HepG2 (cell line): ENCODE measurements at regions not wholly inside any gene's neighbourhood (a gene's known extent, or its start where the extent isn't known, plus 50 kb on each side); places are given as distances from the start of the nearest gene placed in this dataset.

Experiments used
- ATAC-seq: fragments of 200-7000 bp; cut with Tn5 transposase; 3 replicates; pipeline ENCODE4 v1.9.1; 2020; ENCODE audit warnings: mild to moderate bottlenecking, moderate library complexity
- BruUV-seq: library from RNA; stranded (reverse); fragments of 400-500 nt; replicated peaks from 2 replicates; lab custom pipeline; 2021; lab: Mats Ljungman, UMichigan
- CTCF ChIA-PET: fragments of 300-600 bp; formaldehyde crosslinking; extraction: SDS; loops from one replicate; lab custom pipeline; 2021; ENCODE audit warnings: low total read pairs, inconsistent platforms, low intra/inter-chr PET ratio; lab: Yijun Ruan, JAX
- POLR2A ChIA-PET: fragments of 350-600 bp; sonication (Branson Sonifier 250); formaldehyde crosslinking; loops from one replicate; lab custom pipeline; 2020; ENCODE audit warnings: antibody characterized with exemption, inconsistent platforms; lab: Yijun Ruan, JAX
- DNase-seq: peaks from one replicate; pipeline ENCODE4 v3.0.0-alpha.2; 2015; ENCODE audit warnings: low spot score
- FAIRE-seq: peaks from 3 replicates; lab custom pipeline; 2011; peaks lifted over from hg19 to GRCh38; lab: Jason Lieb, UNC
- H2AFZ ChIP-seq: one replicate; pipeline ENCODE4 v1.6.1; 2011; ENCODE audit warnings: low read length, inconsistent platforms
- H3K27ac ChIP-seq: fragments of 300-600 bp; 3 replicates; pipeline ENCODE4 v1.8.0; 2011; ENCODE audit warnings: mixed run types, mild to moderate bottlenecking, mixed read lengths, low read length, inconsistent platforms; ENCODE audit not compliant: insufficient read depth; ENCODE audit errors: extremely low read length
- H3K27me3 ChIP-seq, 2 experiments: fragments of 200-600 bp in 1 of 2; 2 replicates in 1 of 2; 3 replicates in 1 of 2; pipeline versions ENCODE4 v1.6.0 to v1.8.0; 2011; ENCODE audit warnings: low read length in 2 of 2, mild to moderate bottlenecking in 2 of 2, moderate library complexity in 2 of 2, inconsistent platforms in 1 of 2; ENCODE audit not compliant: insufficient read depth in 2 of 2, control insufficient read depth in 1 of 2
- H3K36me3 ChIP-seq, 2 experiments: fragments of 200-600 bp in 1 of 2; replicated peaks in 1 of 2; 2 replicates in 1 of 2; 3 replicates in 1 of 2; pipeline versions ENCODE4 v1.5.1 to v1.8.0; 2011; ENCODE audit warnings: low read length in 2 of 2, inconsistent platforms in 1 of 2; ENCODE audit not compliant: insufficient read depth in 2 of 2, control insufficient read depth in 1 of 2
- H3K4me1 ChIP-seq: 2 replicates; pipeline ENCODE4 v1.5.1; 2012; ENCODE audit warnings: low read length, inconsistent platforms; ENCODE audit not compliant: insufficient read depth
- H3K4me2 ChIP-seq: 2 replicates; pipeline ENCODE4 v1.6.0; 2011; ENCODE audit warnings: low read depth, low read length, inconsistent platforms
- H3K4me3 ChIP-seq, 3 experiments: fragments of 200-600 bp in 1 of 3; sonication (generic), shearing (Covaris generic) in 1 of 3; replicated peaks in 1 of 3; 2 replicates each; pipeline ENCODE4 v1.5.1; 2011 to 2016; ENCODE audit warnings: low read length in 3 of 3, inconsistent platforms in 2 of 3, low read depth in 2 of 3, mild to moderate bottlenecking in 2 of 3, control low read depth in 1 of 3, mixed read lengths in 1 of 3; ENCODE audit not compliant: insufficient read depth in 1 of 3
- H3K79me2 ChIP-seq: one replicate; pipeline ENCODE4 v1.6.1; 2011; ENCODE audit warnings: low read length, inconsistent platforms; ENCODE audit not compliant: insufficient read depth
- H3K9ac ChIP-seq: 2 replicates; pipeline ENCODE4 v1.6.0; 2011; ENCODE audit warnings: mild to moderate bottlenecking, low read depth, low read length, inconsistent platforms; ENCODE audit not compliant: insufficient read depth
- H3K9me3 ChIP-seq: 2 replicates; pipeline ENCODE4 v1.5.1; 2012; ENCODE audit warnings: mild to moderate bottlenecking, low read length
- H4K20me1 ChIP-seq: 2 replicates; pipeline ENCODE4 v1.6.0; 2011; ENCODE audit warnings: inconsistent platforms, mild to moderate bottlenecking, low read length, moderate library complexity; ENCODE audit not compliant: insufficient read depth
- HDAC1 ChIP-seq: sonication (generic); formaldehyde crosslinking; IDR thresholded peaks from 2 replicates; pipeline ENCODE4 v1.5.1; 2020; ENCODE audit warnings: mild to moderate bottlenecking, missing genetic modification reagents
- WGBS: methylation state at CpG from one replicate; pipeline ENCODE4 v1.1.6; 2017; ENCODE audit warnings: low lambda C conversion rate; 5-methylcytosine and 5-hydroxymethylcytosine counted together
- in situ Hi-C: cut with HindIII; loops from 2 replicates; pipeline ENCODE4 v1.10.0; 2017; ENCODE audit warnings: low pct_unique_long_range_greater_than_20kb; ENCODE audit not compliant: extremely low pct_ligation_motif_present
- intact Hi-C: fragments of 100-400 bp; cut with micrococcal nuclease; formaldehyde crosslinking; loops from one replicate; pipeline ENCODE4 v1.10.0; 2022; ENCODE audit not compliant: unreplicated experiment
- TF ChIP-seq, protein P1 (sequence below): sonication (generic); formaldehyde crosslinking; IDR thresholded peaks from 2 replicates; pipeline ENCODE4 v1.5.1; 2020; ENCODE audit warnings: missing genetic modification reagents, mild to moderate bottlenecking, borderline replicate concordance
- TF ChIP-seq, protein P2 (sequence below): sonication (generic); formaldehyde crosslinking; IDR thresholded peaks from 2 replicates; pipeline ENCODE4 v1.8.0; 2022; ENCODE audit warnings: missing genetic modification reagents, mild to moderate bottlenecking, borderline replicate concordance
- TF ChIP-seq, protein P3 (sequence below): sonication (generic); formaldehyde crosslinking; IDR thresholded peaks from 2 replicates; pipeline ENCODE4 v1.9.0; 2021; ENCODE audit warnings: missing genetic modification reagents, mild to moderate bottlenecking, borderline replicate concordance
- TF ChIP-seq, protein P4 (sequence below): sonication (generic); formaldehyde crosslinking; IDR thresholded peaks from 2 replicates; pipeline ENCODE4 v1.5.0; 2020; ENCODE audit warnings: mild to moderate bottlenecking, missing genetic modification reagents, moderate library complexity

DNA sequence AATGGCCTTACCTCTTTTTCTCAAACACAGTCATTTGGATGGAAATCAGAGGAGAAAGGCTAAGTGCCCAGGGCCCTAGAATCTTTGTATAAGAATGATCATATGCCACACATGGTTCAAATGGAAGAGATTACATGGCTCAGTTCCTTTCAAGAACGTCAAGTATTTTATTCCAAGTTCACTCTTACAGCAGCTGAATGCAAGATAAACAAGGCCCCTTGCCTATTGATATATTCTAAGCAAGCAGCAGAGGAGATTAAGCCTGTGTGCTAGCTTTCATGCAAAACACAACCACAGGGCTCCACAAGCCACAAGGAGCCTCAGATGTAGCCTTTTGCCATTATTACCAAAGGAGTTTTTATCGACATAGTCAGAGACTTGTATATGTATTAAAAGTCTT, 55.3 kb upstream of the SLCO6A1 start:
- no peaks in the 10 kb centered on the region for H3K4me1 ChIP-seq
- no peaks in the 10 kb centered on the region for H3K79me2 ChIP-seq
- POLR2A ChIA-PET, result no interaction called here
- no peak overlapping the region for H3K27ac ChIP-seq
- H3K36me3 ChIP-seq, result no peaks in the 10 kb centered on the region
- FAIRE-seq, result no peak
- no TSS peak for BruUV-seq
- H3K9ac ChIP-seq, result no peak overlapping the region
- CTCF ChIA-PET, result no interaction called here
- ATAC-seq, result no peak
- TF ChIP-seq, protein P1, sequence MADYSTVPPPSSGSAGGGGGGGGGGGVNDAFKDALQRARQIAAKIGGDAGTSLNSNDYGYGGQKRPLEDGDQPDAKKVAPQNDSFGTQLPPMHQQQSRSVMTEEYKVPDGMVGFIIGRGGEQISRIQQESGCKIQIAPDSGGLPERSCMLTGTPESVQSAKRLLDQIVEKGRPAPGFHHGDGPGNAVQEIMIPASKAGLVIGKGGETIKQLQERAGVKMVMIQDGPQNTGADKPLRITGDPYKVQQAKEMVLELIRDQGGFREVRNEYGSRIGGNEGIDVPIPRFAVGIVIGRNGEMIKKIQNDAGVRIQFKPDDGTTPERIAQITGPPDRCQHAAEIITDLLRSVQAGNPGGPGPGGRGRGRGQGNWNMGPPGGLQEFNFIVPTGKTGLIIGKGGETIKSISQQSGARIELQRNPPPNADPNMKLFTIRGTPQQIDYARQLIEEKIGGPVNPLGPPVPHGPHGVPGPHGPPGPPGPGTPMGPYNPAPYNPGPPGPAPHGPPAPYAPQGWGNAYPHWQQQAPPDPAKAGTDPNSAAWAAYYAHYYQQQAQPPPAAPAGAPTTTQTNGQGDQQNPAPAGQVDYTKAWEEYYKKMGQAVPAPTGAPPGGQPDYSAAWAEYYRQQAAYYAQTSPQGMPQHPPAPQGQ (CRISPR knock-in tag), result no peak
- TF ChIP-seq HDAC1 (CRISPR knock-in tag), result no peak
- TF ChIP-seq, protein P2, sequence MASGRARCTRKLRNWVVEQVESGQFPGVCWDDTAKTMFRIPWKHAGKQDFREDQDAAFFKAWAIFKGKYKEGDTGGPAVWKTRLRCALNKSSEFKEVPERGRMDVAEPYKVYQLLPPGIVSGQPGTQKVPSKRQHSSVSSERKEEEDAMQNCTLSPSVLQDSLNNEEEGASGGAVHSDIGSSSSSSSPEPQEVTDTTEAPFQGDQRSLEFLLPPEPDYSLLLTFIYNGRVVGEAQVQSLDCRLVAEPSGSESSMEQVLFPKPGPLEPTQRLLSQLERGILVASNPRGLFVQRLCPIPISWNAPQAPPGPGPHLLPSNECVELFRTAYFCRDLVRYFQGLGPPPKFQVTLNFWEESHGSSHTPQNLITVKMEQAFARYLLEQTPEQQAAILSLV (CRISPR knock-in tag), result no peak
- TF ChIP-seq, all 625 proteins: peak for 0
- WGBS, result 0% methylated on average over 2 of the region's 2 CpGs
- H3K9me3 ChIP-seq, result no peaks in the 10 kb centered on the region
- in situ Hi-C loops (no loop called here), intact Hi-C loops (no loop called here)
- no peak overlapping the region for H2AFZ ChIP-seq
- H4K20me1 ChIP-seq, result no peaks in the 10 kb centered on the region
- no peaks in the 10 kb centered on the region; a peak in 1 of 5 replicates for H3K27me3 ChIP-seq
- no peak for DNase-seq
- no peak overlapping the region for H3K4me3 ChIP-seq
- H3K4me2 ChIP-seq, result no peak overlapping the region

DNA sequence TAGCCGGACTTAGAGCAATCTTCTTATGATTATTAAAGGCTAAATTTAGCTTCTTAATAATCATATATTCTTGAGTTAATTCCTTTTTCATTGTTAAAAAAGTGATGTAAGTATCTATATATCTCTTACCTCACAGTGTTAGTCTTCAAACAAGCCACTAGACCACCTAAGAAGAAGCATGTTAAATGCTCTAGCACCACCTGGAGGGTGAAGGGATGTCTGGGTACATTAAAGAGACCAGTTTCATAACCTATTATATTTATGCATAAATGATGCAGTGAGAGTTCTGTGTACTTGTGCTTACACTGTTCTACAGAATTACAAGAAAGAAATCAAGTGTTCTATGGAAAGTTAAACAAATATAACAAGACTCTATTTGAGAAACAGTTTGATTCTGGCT, 55.9 kb upstream of the SLCO6A1 start:
- peak; percentile 12 for DNase-seq
- Histone ChIP-seq H3K4me2 (no peak overlapping the region), H4K20me1 (no peaks in the 10 kb centered on the region), H2AFZ (no peak overlapping the region), H3K79me2 (no peaks in the 10 kb centered on the region), H3K4me3 (no peak overlapping the region), H3K27ac (no peak overlapping the region), H3K36me3 (no peaks in the 10 kb centered on the region), H3K4me1 (no peaks in the 10 kb centered on the region), H3K9me3 (no peaks in the 10 kb centered on the region), H3K9ac (no peak overlapping the region), H3K27me3 (no peaks in the 10 kb centered on the region; a peak in 1 of 5 replicates)
- in situ Hi-C loops (no loop called here), intact Hi-C loops (no loop called here)
- CTCF ChIA-PET, result no interaction called here
- FAIRE-seq, result no peak
- BruUV-seq, result no TSS peak
- ATAC-seq, result peak; percentile 47; the same call in 1 of the 3 replicates
- POLR2A ChIA-PET, result no interaction called here
- TF ChIP-seq, protein P3, sequence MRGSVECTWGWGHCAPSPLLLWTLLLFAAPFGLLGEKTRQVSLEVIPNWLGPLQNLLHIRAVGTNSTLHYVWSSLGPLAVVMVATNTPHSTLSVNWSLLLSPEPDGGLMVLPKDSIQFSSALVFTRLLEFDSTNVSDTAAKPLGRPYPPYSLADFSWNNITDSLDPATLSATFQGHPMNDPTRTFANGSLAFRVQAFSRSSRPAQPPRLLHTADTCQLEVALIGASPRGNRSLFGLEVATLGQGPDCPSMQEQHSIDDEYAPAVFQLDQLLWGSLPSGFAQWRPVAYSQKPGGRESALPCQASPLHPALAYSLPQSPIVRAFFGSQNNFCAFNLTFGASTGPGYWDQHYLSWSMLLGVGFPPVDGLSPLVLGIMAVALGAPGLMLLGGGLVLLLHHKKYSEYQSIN (CRISPR knock-in tag), result no peak
- TF ChIP-seq, protein P4, sequence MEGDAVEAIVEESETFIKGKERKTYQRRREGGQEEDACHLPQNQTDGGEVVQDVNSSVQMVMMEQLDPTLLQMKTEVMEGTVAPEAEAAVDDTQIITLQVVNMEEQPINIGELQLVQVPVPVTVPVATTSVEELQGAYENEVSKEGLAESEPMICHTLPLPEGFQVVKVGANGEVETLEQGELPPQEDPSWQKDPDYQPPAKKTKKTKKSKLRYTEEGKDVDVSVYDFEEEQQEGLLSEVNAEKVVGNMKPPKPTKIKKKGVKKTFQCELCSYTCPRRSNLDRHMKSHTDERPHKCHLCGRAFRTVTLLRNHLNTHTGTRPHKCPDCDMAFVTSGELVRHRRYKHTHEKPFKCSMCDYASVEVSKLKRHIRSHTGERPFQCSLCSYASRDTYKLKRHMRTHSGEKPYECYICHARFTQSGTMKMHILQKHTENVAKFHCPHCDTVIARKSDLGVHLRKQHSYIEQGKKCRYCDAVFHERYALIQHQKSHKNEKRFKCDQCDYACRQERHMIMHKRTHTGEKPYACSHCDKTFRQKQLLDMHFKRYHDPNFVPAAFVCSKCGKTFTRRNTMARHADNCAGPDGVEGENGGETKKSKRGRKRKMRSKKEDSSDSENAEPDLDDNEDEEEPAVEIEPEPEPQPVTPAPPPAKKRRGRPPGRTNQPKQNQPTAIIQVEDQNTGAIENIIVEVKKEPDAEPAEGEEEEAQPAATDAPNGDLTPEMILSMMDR (CRISPR knock-in tag), result peak; percentile 28
- 49% methylated on average over 1 of the region's 1 CpG for WGBS
